H1 (cell line): ENCODE measurements at regions not wholly inside any gene's neighbourhood (a gene's known extent, or its start where the extent isn't known, plus 50 kb on each side); places are given as distances from the start of the nearest gene placed in this dataset.

Experiments used
- CTCF ChIA-PET: fragments of 300-600 bp; sonication (Branson Sonifier 250); formaldehyde crosslinking; loops from one replicate; lab custom pipeline; 2021; ENCODE audit not compliant: partially characterized antibody; lab: Charles Lee
- POLR2A ChIA-PET: fragments of 300-600 bp; sonication (Branson Sonifier 250); formaldehyde crosslinking; loops from one replicate; lab custom pipeline; 2021; ENCODE audit warnings: inconsistent platforms; ENCODE audit not compliant: partially characterized antibody; lab: Charles Lee
- DNase-seq, 2 experiments: peaks; one replicate each; pipeline versions ENCODE4 v3.0.0 to v3.0.0-alpha.2; 2010 to 2022; ENCODE audit warnings: low spot score in 2 of 2, low read depth in 1 of 2, mixed read lengths in 1 of 2
- FAIRE-seq: peaks from 2 replicates; lab custom pipeline; 2011; peaks lifted over from hg19 to GRCh38; lab: Jason Lieb, UNC
- H2AFZ ChIP-seq: 2 replicates; pipeline ENCODE4 v1.8.1; 2012; ENCODE audit warnings: low read length, inconsistent platforms
- H2AK5ac ChIP-seq: 2 replicates; pipeline ENCODE4 v1.6.1; 2013; ENCODE audit warnings: low read depth, low read length
- H2BK120ac ChIP-seq: replicated peaks from 2 replicates; pipeline ENCODE3; 2013; ENCODE audit warnings: low read depth, low read length, inconsistent platforms
- H2BK12ac ChIP-seq: 2 replicates; pipeline ENCODE4 v1.6.1; 2013; ENCODE audit warnings: low read depth, low read length
- H2BK15ac ChIP-seq: 2 replicates; pipeline ENCODE4 v1.6.1; 2013; ENCODE audit warnings: low read length
- H2BK20ac ChIP-seq: 2 replicates; pipeline ENCODE4 v1.6.1; 2013; ENCODE audit warnings: low read length
- H2BK5ac ChIP-seq: 2 replicates; pipeline ENCODE4 v1.6.1; 2013; ENCODE audit warnings: low read depth, low read length
- H3K14ac ChIP-seq: 2 replicates; pipeline ENCODE4 v1.6.1; 2013; ENCODE audit warnings: inconsistent platforms; ENCODE audit not compliant: insufficient read length
- H3K18ac ChIP-seq: 2 replicates; pipeline ENCODE4 v1.6.1; 2013; ENCODE audit warnings: low read length; ENCODE audit errors: extremely low read depth
- H3K23ac ChIP-seq: 2 replicates; pipeline ENCODE4 v1.6.1; 2013; ENCODE audit warnings: inconsistent platforms; ENCODE audit not compliant: insufficient read length
- H3K23me2 ChIP-seq: 2 replicates; pipeline ENCODE4 v1.6.1; 2013; ENCODE audit warnings: low read depth, low read length
- H3K27ac ChIP-seq: 2 replicates; pipeline ENCODE4 v1.6.1; 2011; ENCODE audit warnings: low read depth, low read length, inconsistent platforms
- H3K27me3 ChIP-seq, 4 experiments: replicated peaks in 1 of 4; 1 replicate in 1 of 4; 2 replicates in 3 of 4; pipeline versions ENCODE4 v1.6.1 to v1.8.1; 2011 to 2013; ENCODE audit warnings: low read length in 3 of 4, mild to moderate bottlenecking in 3 of 4, inconsistent platforms in 2 of 4, mixed read lengths in 2 of 4, moderate library complexity in 1 of 4; ENCODE audit not compliant: control insufficient read depth in 3 of 4, insufficient read depth in 3 of 4; ENCODE audit errors: extremely low read depth in 1 of 4
- H3K36me3 ChIP-seq, 4 experiments: 2 replicates each; pipeline versions ENCODE4 v1.6.1 to v1.8.1; 2011 to 2013; ENCODE audit warnings: mild to moderate bottlenecking in 4 of 4, low read length in 3 of 4, moderate library complexity in 2 of 4, control low read depth in 1 of 4, inconsistent platforms in 1 of 4; ENCODE audit not compliant: insufficient read depth in 4 of 4, control insufficient read depth in 2 of 4
- H3K4ac ChIP-seq: replicated peaks from 2 replicates; pipeline ENCODE3; 2013; ENCODE audit warnings: low read length, low read depth, mixed read lengths, inconsistent platforms; ENCODE audit not compliant: insufficient read length
- H3K4me1 ChIP-seq, 4 experiments: replicated peaks in 1 of 4; 1 replicate in 1 of 4; 2 replicates in 3 of 4; pipeline versions ENCODE4 v1.6.1 to v1.8.1; 2011 to 2013; ENCODE audit warnings: low read length in 3 of 4, inconsistent platforms in 2 of 4, mixed read lengths in 1 of 4; ENCODE audit not compliant: insufficient read depth in 4 of 4, control insufficient read depth in 3 of 4
- H3K4me2 ChIP-seq, 2 experiments: 2 replicates each; pipeline versions ENCODE4 v1.6.1 to v1.8.1; 2011 to 2013; ENCODE audit warnings: low read depth in 2 of 2, low read length in 2 of 2, control low read depth in 1 of 2, inconsistent platforms in 1 of 2, mild to moderate bottlenecking in 1 of 2; ENCODE audit not compliant: insufficient read depth in 1 of 2
- H3K4me3 ChIP-seq, 4 experiments: fragments of 200-600, 300-600 bp in 1 of 4; sonication (generic), shearing (Covaris generic), sonication (Bioruptor Twin) in 1 of 4; 2 replicates each; pipeline versions ENCODE4 v1.5.1 to v1.8.1; 2011 to 2016; ENCODE audit warnings: low read length in 4 of 4, low read depth in 3 of 4, control low read depth in 2 of 4, inconsistent platforms in 2 of 4, mild to moderate bottlenecking in 2 of 4, mixed read lengths in 1 of 4, moderate library complexity in 1 of 4; ENCODE audit not compliant: insufficient read depth in 2 of 4; ENCODE audit errors: extremely low read depth in 1 of 4
- H3K56ac ChIP-seq: replicated peaks from 2 replicates; pipeline ENCODE3; 2013; ENCODE audit warnings: low read depth, mild to moderate bottlenecking, mixed read lengths, low read length, inconsistent platforms; ENCODE audit not compliant: insufficient read length
- H3K79me1 ChIP-seq: 2 replicates; pipeline ENCODE4 v1.6.1; 2013; ENCODE audit warnings: low read depth, low read length, control low read depth
- H3K79me2 ChIP-seq, 2 experiments: 2 replicates each; pipeline versions ENCODE4 v1.6.1 to v1.8.1; 2012 to 2013; ENCODE audit warnings: low read length in 2 of 2, mild to moderate bottlenecking in 2 of 2, inconsistent platforms in 1 of 2; ENCODE audit not compliant: insufficient read depth in 2 of 2, control insufficient read depth in 1 of 2
- H3K9ac ChIP-seq, 4 experiments: replicated peaks in 1 of 4; 1 replicate in 1 of 4; 2 replicates in 3 of 4; pipeline versions ENCODE4 v1.6.1 to v1.8.1; 2011 to 2013; ENCODE audit warnings: low read depth in 3 of 4, low read length in 3 of 4, control low read depth in 2 of 4, mild to moderate bottlenecking in 2 of 4, moderate library complexity in 2 of 4, inconsistent platforms in 1 of 4; ENCODE audit errors: extremely low read depth in 1 of 4
- H3K9me3 ChIP-seq, 2 experiments: 2 replicates each; pipeline versions ENCODE4 v1.6.1 to v1.8.1; 2012 to 2013; ENCODE audit warnings: mild to moderate bottlenecking in 2 of 2, moderate library complexity in 2 of 2, control low read depth in 1 of 2, inconsistent platforms in 1 of 2, low read depth in 1 of 2, low read length in 1 of 2, mixed read lengths in 1 of 2; ENCODE audit not compliant: insufficient read depth in 2 of 2
- H4K20me1 ChIP-seq, 2 experiments: replicated peaks in 1 of 2; 2 replicates each; pipeline versions ENCODE3 to v1.8.1; 2011 to 2013; ENCODE audit warnings: inconsistent platforms in 2 of 2, low read length in 2 of 2, mild to moderate bottlenecking in 1 of 2; ENCODE audit not compliant: insufficient read depth in 2 of 2, control insufficient read depth in 1 of 2
- H4K5ac ChIP-seq: 2 replicates; pipeline ENCODE4 v1.6.1; 2013; ENCODE audit warnings: low read length, low read depth, mixed read lengths, inconsistent platforms; ENCODE audit not compliant: insufficient read length
- H4K8ac ChIP-seq: 2 replicates; pipeline ENCODE4 v1.8.0; 2013; ENCODE audit warnings: mild to moderate bottlenecking, moderate library complexity, low read length, inconsistent platforms; ENCODE audit not compliant: insufficient read depth; ENCODE audit errors: extremely low read depth
- H4K91ac ChIP-seq: replicated peaks from 2 replicates; pipeline ENCODE3; 2013; ENCODE audit warnings: low read length, mixed read lengths, inconsistent platforms; ENCODE audit not compliant: insufficient read length
- ATF2 ChIP-seq: IDR thresholded peaks from 2 replicates; pipeline ENCODE4 v1.6.1; 2012; ENCODE audit warnings: low read length, inconsistent platforms
- CTBP2 ChIP-seq: IDR thresholded peaks from 2 replicates; pipeline ENCODE4 v1.7.0; 2011; ENCODE audit warnings: borderline replicate concordance, mild to moderate bottlenecking, moderate library complexity, mixed read lengths, low read length; ENCODE audit not compliant: insufficient read depth, insufficient read length
- GABPA ChIP-seq: IDR thresholded peaks from 2 replicates; pipeline ENCODE4 v1.6.1; 2011; ENCODE audit warnings: mild to moderate bottlenecking, low read length, moderate library complexity, borderline replicate concordance; ENCODE audit not compliant: insufficient read depth
- RAD21 ChIP-seq, 2 experiments: IDR thresholded peaks in 1 of 2; conservative IDR thresholded peaks in 1 of 2; 2 replicates each; pipeline ENCODE4 v1.6.1; 2011; ENCODE audit warnings: low read depth in 2 of 2, low read length in 2 of 2, improper control_type of control experiment in 1 of 2, inconsistent platforms in 1 of 2, mild to moderate bottlenecking in 1 of 2, moderate library complexity in 1 of 2
- TF ChIP-seq, protein P1 (sequence below), 3 experiments: IDR thresholded peaks; 1 replicate in 2 of 3; 2 replicates in 1 of 3; pipeline versions ENCODE4 v1.5.1 to v1.6.1; 2011; ENCODE audit warnings: low read length in 3 of 3, mild to moderate bottlenecking in 3 of 3, inconsistent platforms in 2 of 3, low read depth in 1 of 3, moderate library complexity in 1 of 3; ENCODE audit not compliant: insufficient read depth in 1 of 3; ENCODE audit errors: control extremely low read depth in 1 of 3
- TF ChIP-seq, protein P2 (sequence below): IDR thresholded peaks from 2 replicates; pipeline ENCODE4 v1.6.1; 2012; ENCODE audit warnings: inconsistent platforms

DNA sequence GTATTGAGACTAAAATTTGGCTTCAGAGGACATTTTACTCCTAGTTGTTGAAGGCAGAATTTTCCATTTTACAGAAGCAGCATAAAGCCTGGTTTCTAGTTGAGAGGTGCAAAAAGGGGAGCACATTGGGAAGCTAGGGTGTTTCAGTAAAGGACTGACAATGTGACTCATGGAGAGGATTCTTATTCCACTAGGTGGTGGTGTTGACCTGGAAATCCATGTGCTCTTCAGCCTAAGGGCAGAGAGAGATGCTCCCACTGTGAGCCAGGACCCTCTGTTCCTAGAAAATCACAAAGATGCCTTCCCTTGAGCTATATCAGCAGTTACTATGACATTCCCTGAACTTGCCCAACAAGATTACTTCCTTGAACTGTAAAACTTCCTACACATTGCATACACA is 687.8 kb downstream of the IPMK start:
- H4K8ac ChIP-seq = no peak overlapping the region
- H4K5ac ChIP-seq = no peak overlapping the region
- H4K20me1 ChIP-seq = no peaks in the 10 kb centered on the region
- H3K36me3 ChIP-seq = 0 out of 8 replicates have a peak, but pooled peaks cover 0 to 3% (median 0%) of the 10 kb centered on the region in 4 experiments
- H3K18ac ChIP-seq = no peak overlapping the region
- H2AFZ ChIP-seq = no peak overlapping the region; the same call in 1 of the 2 replicates
- FAIRE-seq (peak; percentile 83), DNase-seq (peak in 1 of 2 experiments; percentile 21)
- H2BK120ac ChIP-seq = no peak overlapping the region
- peaks cover 13 to 19% of the 10 kb centered on the region in 2 experiments for H3K9me3 ChIP-seq
- H3K27ac ChIP-seq = no peak overlapping the region
- H2BK5ac ChIP-seq = no peak overlapping the region
- no peaks in the 10 kb centered on the region for H3K79me1 ChIP-seq
- H2BK15ac ChIP-seq = no peak overlapping the region
- H3K4ac ChIP-seq = no peak overlapping the region
- H4K91ac ChIP-seq = no peak overlapping the region
- H3K27me3 ChIP-seq = no peaks in the 10 kb centered on the region
- no peaks in the 10 kb centered on the region for H3K4me1 ChIP-seq
- TF ChIP-seq, protein P1, sequence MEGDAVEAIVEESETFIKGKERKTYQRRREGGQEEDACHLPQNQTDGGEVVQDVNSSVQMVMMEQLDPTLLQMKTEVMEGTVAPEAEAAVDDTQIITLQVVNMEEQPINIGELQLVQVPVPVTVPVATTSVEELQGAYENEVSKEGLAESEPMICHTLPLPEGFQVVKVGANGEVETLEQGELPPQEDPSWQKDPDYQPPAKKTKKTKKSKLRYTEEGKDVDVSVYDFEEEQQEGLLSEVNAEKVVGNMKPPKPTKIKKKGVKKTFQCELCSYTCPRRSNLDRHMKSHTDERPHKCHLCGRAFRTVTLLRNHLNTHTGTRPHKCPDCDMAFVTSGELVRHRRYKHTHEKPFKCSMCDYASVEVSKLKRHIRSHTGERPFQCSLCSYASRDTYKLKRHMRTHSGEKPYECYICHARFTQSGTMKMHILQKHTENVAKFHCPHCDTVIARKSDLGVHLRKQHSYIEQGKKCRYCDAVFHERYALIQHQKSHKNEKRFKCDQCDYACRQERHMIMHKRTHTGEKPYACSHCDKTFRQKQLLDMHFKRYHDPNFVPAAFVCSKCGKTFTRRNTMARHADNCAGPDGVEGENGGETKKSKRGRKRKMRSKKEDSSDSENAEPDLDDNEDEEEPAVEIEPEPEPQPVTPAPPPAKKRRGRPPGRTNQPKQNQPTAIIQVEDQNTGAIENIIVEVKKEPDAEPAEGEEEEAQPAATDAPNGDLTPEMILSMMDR (IDR thresholded peaks at IDR 0.05; ENCODE audit: control extremely low read depth in 1 of 3, insufficient read depth in 1 of 3, low read depth in 1 of 3, low read length in 3 of 3) = peak; percentile 3 to 75 (median 74)
- no peak for TF ChIP-seq GABPA
- TF ChIP-seq, protein P2, sequence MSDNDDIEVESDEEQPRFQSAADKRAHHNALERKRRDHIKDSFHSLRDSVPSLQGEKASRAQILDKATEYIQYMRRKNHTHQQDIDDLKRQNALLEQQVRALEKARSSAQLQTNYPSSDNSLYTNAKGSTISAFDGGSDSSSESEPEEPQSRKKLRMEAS = peak; percentile 36; the same call in 1 of the 2 replicates
- no peak for TF ChIP-seq CTBP2
- peak; percentile 94 for TF ChIP-seq RAD21 (IDR thresholded peaks at IDR 0.05 in 1 of 2, conservative IDR thresholded peaks at IDR 0.05 in 1 of 2; ENCODE audit: low read depth in 2 of 2, low read length in 2 of 2)
- no peak for TF ChIP-seq ATF2
- no peak overlapping the region for H2BK20ac ChIP-seq
- no peak overlapping the region for H2AK5ac ChIP-seq
- H3K56ac ChIP-seq = no peak overlapping the region
- ChIA-PET CTCF (interaction anchor here (0.6 to 12.9 kb wide), 30 partner anchors 10 to 850 kb away, joined by 3 to 160 read pairs (median 4); no protein-coding TSS in a partner anchor), POLR2A (interaction anchor here (1.5 kb wide), 1 partner anchor 48 kb away, joined by 3 read pairs; no protein-coding TSS in a partner anchor)
- H3K4me3 ChIP-seq = no peak overlapping the region
- no peak overlapping the region for H3K23ac ChIP-seq
- no peak overlapping the region for H3K14ac ChIP-seq
- H3K4me2 ChIP-seq = no peak overlapping the region
- no peaks in the 10 kb centered on the region for H3K23me2 ChIP-seq
- H3K9ac ChIP-seq = no peak overlapping the region
- no peaks in the 10 kb centered on the region for H3K79me2 ChIP-seq
- H2BK12ac ChIP-seq = no peak overlapping the region
